ENCODE measurements at regions not wholly inside any gene's neighbourhood (a gene's known extent, or its start where the extent isn't known, plus 50 kb on each side); places are given as distances from the start of the nearest gene placed in this dataset.
A peak's percentile ranks its signal among the peaks of the same experiment; 100 is the strongest.

DNA sequence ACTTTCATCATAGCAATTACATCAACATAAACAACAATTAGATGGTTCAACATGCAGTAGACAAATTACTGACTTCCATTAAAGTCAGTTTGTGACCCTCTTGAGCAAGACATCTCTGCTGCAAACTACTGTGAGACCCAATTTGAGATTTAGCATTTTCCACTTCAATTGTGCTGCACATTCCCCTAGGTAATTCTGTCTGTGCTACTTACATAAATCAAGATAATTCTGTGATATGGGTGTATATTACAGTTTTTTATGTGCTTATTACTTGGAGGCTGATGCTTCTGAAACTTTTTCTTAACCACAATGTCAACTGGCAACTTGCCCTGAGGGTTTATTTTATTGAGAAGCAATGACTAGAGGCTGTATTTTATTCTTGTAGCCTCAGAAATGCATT is 1714.4 kb downstream of the OLFM4 start:
- no peak overlapping the region for H3K4me3 ChIP-seq
- no peaks in the 10 kb centered on the region for H3K27me3 ChIP-seq (ENCODE audit: control insufficient read depth in 3 of 3, insufficient read depth in 3 of 3, low read length in 2 of 3)
- H3K9me3 ChIP-seq (ENCODE audit: control insufficient read depth in 4 of 4, insufficient read depth in 3 of 4, low read length in 3 of 4): no peaks in the 10 kb centered on the region
- TF ChIP-seq, protein P1, sequence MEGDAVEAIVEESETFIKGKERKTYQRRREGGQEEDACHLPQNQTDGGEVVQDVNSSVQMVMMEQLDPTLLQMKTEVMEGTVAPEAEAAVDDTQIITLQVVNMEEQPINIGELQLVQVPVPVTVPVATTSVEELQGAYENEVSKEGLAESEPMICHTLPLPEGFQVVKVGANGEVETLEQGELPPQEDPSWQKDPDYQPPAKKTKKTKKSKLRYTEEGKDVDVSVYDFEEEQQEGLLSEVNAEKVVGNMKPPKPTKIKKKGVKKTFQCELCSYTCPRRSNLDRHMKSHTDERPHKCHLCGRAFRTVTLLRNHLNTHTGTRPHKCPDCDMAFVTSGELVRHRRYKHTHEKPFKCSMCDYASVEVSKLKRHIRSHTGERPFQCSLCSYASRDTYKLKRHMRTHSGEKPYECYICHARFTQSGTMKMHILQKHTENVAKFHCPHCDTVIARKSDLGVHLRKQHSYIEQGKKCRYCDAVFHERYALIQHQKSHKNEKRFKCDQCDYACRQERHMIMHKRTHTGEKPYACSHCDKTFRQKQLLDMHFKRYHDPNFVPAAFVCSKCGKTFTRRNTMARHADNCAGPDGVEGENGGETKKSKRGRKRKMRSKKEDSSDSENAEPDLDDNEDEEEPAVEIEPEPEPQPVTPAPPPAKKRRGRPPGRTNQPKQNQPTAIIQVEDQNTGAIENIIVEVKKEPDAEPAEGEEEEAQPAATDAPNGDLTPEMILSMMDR (IDR thresholded peaks at IDR 0.05; ENCODE audit: control extremely low read depth, extremely low read depth): no peak
- no peak overlapping the region for H3K9ac ChIP-seq (ENCODE audit: insufficient read depth in 1 of 2, low read length in 2 of 2)
- no peaks in the 10 kb centered on the region for H3K36me3 ChIP-seq (ENCODE audit: control insufficient read depth in 4 of 4, insufficient read depth in 4 of 4, low read length in 4 of 4)
- ATAC-seq (ENCODE audit: insufficient read depth, low FRiP score): no peak
- DNase-seq: peak in 1 of 3 donors; percentile 7
- no peaks in the 10 kb centered on the region for H3K4me1 ChIP-seq (ENCODE audit: control insufficient read depth in 5 of 5, insufficient read depth in 5 of 5, low read length in 5 of 5)
- no peak overlapping the region for H3K27ac ChIP-seq (ENCODE audit: low read depth in 1 of 2, low read length in 1 of 2)

DNA sequence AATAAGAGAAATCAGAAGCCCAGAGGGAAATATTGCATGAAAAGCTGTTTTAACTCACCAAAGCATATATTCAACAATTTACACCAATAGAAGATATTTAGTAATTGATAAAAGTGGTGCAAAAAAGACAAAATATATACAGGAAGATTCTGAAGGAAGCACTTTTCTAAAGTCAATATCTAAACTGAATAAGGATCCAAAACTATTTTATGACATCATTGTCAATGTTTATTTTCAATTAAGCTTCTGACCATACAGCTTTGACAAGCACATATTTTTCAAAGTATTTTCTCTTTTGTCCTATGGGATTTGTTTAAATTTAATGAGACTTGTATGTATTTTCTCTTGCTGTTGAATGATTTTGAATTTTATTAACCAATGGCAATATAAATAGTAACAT is 1716.1 kb downstream of the OLFM4 start:
- Histone ChIP-seq H3K9me3 (ENCODE audit: control insufficient read depth in 4 of 4, insufficient read depth in 3 of 4, low read length in 3 of 4) (no peaks in the 10 kb centered on the region), H3K4me1 (ENCODE audit: control insufficient read depth in 5 of 5, insufficient read depth in 5 of 5, low read length in 5 of 5) (no peaks in the 10 kb centered on the region), H3K27ac (ENCODE audit: low read depth in 1 of 2, low read length in 1 of 2) (no peak overlapping the region), H3K4me3 (no peak overlapping the region), H3K9ac (ENCODE audit: insufficient read depth in 1 of 2, low read length in 2 of 2) (no peak overlapping the region), H3K27me3 (ENCODE audit: control insufficient read depth in 3 of 3, insufficient read depth in 3 of 3, low read length in 2 of 3) (no peaks in the 10 kb centered on the region), H3K36me3 (ENCODE audit: control insufficient read depth in 4 of 4, insufficient read depth in 4 of 4, low read length in 4 of 4) (no peaks in the 10 kb centered on the region)
- ATAC-seq (ENCODE audit: insufficient read depth, low FRiP score) (no peak), DNase-seq (no peak)
- TF ChIP-seq, protein P1 (IDR thresholded peaks at IDR 0.05; ENCODE audit: control extremely low read depth, extremely low read depth): no peak

DNA sequence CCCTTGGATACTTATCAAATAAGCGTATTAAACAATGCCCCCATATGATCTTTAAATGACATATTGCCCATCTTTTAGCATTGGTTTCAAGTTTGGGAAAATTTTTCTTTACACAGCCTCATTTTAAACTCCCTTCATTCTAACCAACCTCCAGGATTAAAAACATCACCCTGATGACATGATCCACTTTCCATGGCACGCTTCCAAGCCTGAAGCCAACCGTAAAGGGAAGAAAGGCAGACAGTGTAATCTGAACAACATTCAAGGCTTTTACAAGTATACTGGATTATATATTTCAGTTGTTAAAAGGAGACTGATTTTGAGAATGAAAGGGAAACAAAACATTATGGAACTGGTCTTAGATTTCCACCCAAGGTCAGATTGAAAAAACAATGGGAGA is 1721.9 kb downstream of the OLFM4 start:
- Histone ChIP-seq H3K4me1 (ENCODE audit: control insufficient read depth in 5 of 5, insufficient read depth in 5 of 5, low read length in 5 of 5) (no peaks in the 10 kb centered on the region), H3K9ac (ENCODE audit: insufficient read depth in 1 of 2, low read length in 2 of 2) (no peak overlapping the region), H3K36me3 (ENCODE audit: control insufficient read depth in 4 of 4, insufficient read depth in 4 of 4, low read length in 4 of 4) (no peaks in the 10 kb centered on the region), H3K27me3 (ENCODE audit: control insufficient read depth in 3 of 3, insufficient read depth in 3 of 3, low read length in 2 of 3) (no peaks in the 10 kb centered on the region), H3K27ac (ENCODE audit: low read depth in 1 of 2, low read length in 1 of 2) (no peak overlapping the region), H3K4me3 (no peak overlapping the region), H3K9me3 (ENCODE audit: control insufficient read depth in 4 of 4, insufficient read depth in 3 of 4, low read length in 3 of 4) (no peaks in the 10 kb centered on the region)
- TF ChIP-seq, protein P1 (IDR thresholded peaks at IDR 0.05; ENCODE audit: control extremely low read depth, extremely low read depth): no peak
- WGBS, 2 donors: 77 to 83% methylated on average over 3 of the region's 3 CpGs
- peak in 1 of 3 donors; percentile 1 for DNase-seq
- ATAC-seq (ENCODE audit: insufficient read depth, low FRiP score): no peak

DNA sequence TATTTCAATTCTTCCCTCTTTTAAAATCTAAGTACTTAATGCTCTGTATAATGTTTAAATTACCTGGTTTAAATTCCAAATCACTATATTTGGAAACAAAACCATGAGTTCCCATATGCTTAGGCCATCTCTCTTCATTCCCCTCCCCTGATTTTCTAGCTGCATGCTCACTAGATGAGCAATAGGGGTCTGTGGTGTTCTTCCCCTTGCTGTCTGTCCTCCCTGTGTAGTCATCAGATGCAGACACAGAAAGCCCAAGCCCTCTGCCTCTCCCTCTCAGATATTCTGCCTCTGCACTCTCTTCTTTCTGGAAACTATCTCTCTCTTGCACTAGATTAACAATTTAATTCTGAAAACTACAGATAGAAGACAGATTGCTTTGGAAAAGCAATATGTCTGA is 1730.2 kb downstream of the OLFM4 start:
- TF ChIP-seq, protein P1 (IDR thresholded peaks at IDR 0.05; ENCODE audit: control extremely low read depth, extremely low read depth): no peak
- DNase-seq (no peak), ATAC-seq (ENCODE audit: insufficient read depth, low FRiP score) (no peak)
- H3K9ac ChIP-seq (ENCODE audit: insufficient read depth in 1 of 2, low read length in 2 of 2): no peak overlapping the region
- H3K36me3 ChIP-seq (ENCODE audit: control insufficient read depth in 4 of 4, insufficient read depth in 4 of 4, low read length in 4 of 4): no peaks in the 10 kb centered on the region
- H3K27ac ChIP-seq (ENCODE audit: low read depth in 1 of 2, low read length in 1 of 2): no peak overlapping the region
- H3K4me3 ChIP-seq: no peak overlapping the region
- no peaks in the 10 kb centered on the region for H3K9me3 ChIP-seq (ENCODE audit: control insufficient read depth in 4 of 4, insufficient read depth in 3 of 4, low read length in 3 of 4)
- H3K4me1 ChIP-seq (ENCODE audit: control insufficient read depth in 5 of 5, insufficient read depth in 5 of 5, low read length in 5 of 5): no peaks in the 10 kb centered on the region
- H3K27me3 ChIP-seq (ENCODE audit: control insufficient read depth in 3 of 3, insufficient read depth in 3 of 3, low read length in 2 of 3): no peaks in the 10 kb centered on the region

Measured in lung (tissue), 11 donors.